ENCODE measurements at regions not wholly inside any gene's neighbourhood (a gene's known extent, or its start where the extent isn't known, plus 50 kb on each side); places are given as distances from the start of the nearest gene placed in this dataset.

GRCh38 chr5:98992552-98992951 is 63.7 kb upstream of the CHD1 start:
- H3K79me2 ChIP-seq (ENCODE audit: insufficient read depth, low read length), result no peaks in the 10 kb centered on the region
- Mint-ChIP-seq H3K27ac (no peak overlapping the region), H3K4me3 (no peak overlapping the region), H3K36me3 (no peaks in the 10 kb centered on the region), H3K27me3 (ENCODE audit: low read depth in 3 of 3) (peaks cover 0 to 2% (median 0%) of the 10 kb centered on the region in 3 donors), H3K9me3 (peaks cover 0 to 6% (median 0%) of the 10 kb centered on the region in 7 donors), H3K4me1 (peaks cover 18% of the 10 kb centered on the region)
- H2AFZ ChIP-seq (ENCODE audit: insufficient read depth, low read depth, low read length, poor library complexity, severe bottlenecking), result no peak overlapping the region
- H3K9me3 ChIP-seq (replicated peaks in 1 of 2; ENCODE audit: control insufficient read depth in 1 of 2, insufficient read depth in 1 of 2, low read length in 2 of 2), result no peaks in the 10 kb centered on the region
- DNase-seq, result no peak
- TF ChIP-seq, protein P1, sequence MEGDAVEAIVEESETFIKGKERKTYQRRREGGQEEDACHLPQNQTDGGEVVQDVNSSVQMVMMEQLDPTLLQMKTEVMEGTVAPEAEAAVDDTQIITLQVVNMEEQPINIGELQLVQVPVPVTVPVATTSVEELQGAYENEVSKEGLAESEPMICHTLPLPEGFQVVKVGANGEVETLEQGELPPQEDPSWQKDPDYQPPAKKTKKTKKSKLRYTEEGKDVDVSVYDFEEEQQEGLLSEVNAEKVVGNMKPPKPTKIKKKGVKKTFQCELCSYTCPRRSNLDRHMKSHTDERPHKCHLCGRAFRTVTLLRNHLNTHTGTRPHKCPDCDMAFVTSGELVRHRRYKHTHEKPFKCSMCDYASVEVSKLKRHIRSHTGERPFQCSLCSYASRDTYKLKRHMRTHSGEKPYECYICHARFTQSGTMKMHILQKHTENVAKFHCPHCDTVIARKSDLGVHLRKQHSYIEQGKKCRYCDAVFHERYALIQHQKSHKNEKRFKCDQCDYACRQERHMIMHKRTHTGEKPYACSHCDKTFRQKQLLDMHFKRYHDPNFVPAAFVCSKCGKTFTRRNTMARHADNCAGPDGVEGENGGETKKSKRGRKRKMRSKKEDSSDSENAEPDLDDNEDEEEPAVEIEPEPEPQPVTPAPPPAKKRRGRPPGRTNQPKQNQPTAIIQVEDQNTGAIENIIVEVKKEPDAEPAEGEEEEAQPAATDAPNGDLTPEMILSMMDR (IDR thresholded peaks at IDR 0.05), result no peak
- H3K4me3 ChIP-seq (replicated peaks in 1 of 3; ENCODE audit: low read depth in 2 of 3, low read length in 3 of 3), result no peak overlapping the region
- H3K27me3 ChIP-seq (ENCODE audit: control insufficient read depth in 2 of 2, insufficient read depth in 2 of 2, low read length in 2 of 2), result no peaks in the 10 kb centered on the region
- H3K4me1 ChIP-seq (ENCODE audit: control insufficient read depth in 1 of 2, insufficient read depth in 2 of 2, low read length in 2 of 2), result peaks cover 14 to 18% of the 10 kb centered on the region in 2 donors
- no peak overlapping the region for H3K4me2 ChIP-seq (replicated peaks; ENCODE audit: extremely low read depth, low read length, poor library complexity, severe bottlenecking)
- no peaks in the 10 kb centered on the region for H3K36me3 ChIP-seq (replicated peaks in 1 of 2; ENCODE audit: control insufficient read depth in 1 of 2, insufficient read depth in 2 of 2, low read length in 2 of 2)
- H3K27ac ChIP-seq (ENCODE audit: low read depth in 1 of 2, low read length in 2 of 2), result no peak overlapping the region
- H3K9ac ChIP-seq (ENCODE audit: insufficient read depth, low read length, poor library complexity, severe bottlenecking), result no peak overlapping the region
- intact Hi-C loops (cut with micrococcal nuclease), result loop anchor here in 1 of 2 donors (5.0 kb wide), 1 partner anchor 40 kb away; no protein-coding TSS in a partner anchor
- H4K20me1 ChIP-seq (ENCODE audit: insufficient read depth, low read length), result no peaks in the 10 kb centered on the region

- H3K4me2 ChIP-seq (replicated peaks; ENCODE audit: extremely low read depth, low read length, poor library complexity, severe bottlenecking), result peak overlapping the region; percentile 4
- H3K4me1 ChIP-seq (ENCODE audit: control insufficient read depth in 1 of 2, insufficient read depth in 2 of 2, low read length in 2 of 2), result peaks cover 22 to 35% of the 10 kb centered on the region in 2 donors
- no peak overlapping the region for H3K9ac ChIP-seq (ENCODE audit: insufficient read depth, low read length, poor library complexity, severe bottlenecking)
- no peaks in the 10 kb centered on the region for H4K20me1 ChIP-seq (ENCODE audit: insufficient read depth, low read length)
- H3K27me3 ChIP-seq (ENCODE audit: control insufficient read depth in 2 of 2, insufficient read depth in 2 of 2, low read length in 2 of 2), result no peaks in the 10 kb centered on the region
- Mint-ChIP-seq H3K27ac (peak overlapping the region; percentile 82 to 91 (median 89)), H3K9me3 (peaks cover 0 to 6% (median 0%) of the 10 kb centered on the region in 7 donors), H3K4me3 (no peak overlapping the region), H3K27me3 (ENCODE audit: low read depth in 3 of 3) (peaks cover 0 to 2% (median 0%) of the 10 kb centered on the region in 3 donors), H3K4me1 (peaks cover 36% of the 10 kb centered on the region), H3K36me3 (no peaks in the 10 kb centered on the region)
- H3K27ac ChIP-seq (ENCODE audit: low read depth in 1 of 2, low read length in 2 of 2), result peak overlapping the region; percentile 69 to 82
- intact Hi-C loops (cut with micrococcal nuclease), result loop anchor here in 1 of 2 donors (5.0 kb wide), 1 partner anchor 43 kb away; no protein-coding TSS in a partner anchor
- TF ChIP-seq, protein P1 (IDR thresholded peaks at IDR 0.05), result no peak
- no peaks in the 10 kb centered on the region for H3K36me3 ChIP-seq (replicated peaks in 1 of 2; ENCODE audit: control insufficient read depth in 1 of 2, insufficient read depth in 2 of 2, low read length in 2 of 2)
- no CpG with 5 or more reads among the region's 3 CpGs for WGBS (ENCODE audit: insufficient coverage)
- H3K79me2 ChIP-seq (ENCODE audit: insufficient read depth, low read length), result no peaks in the 10 kb centered on the region
- peak; percentile 79 to 90 (median 86) for DNase-seq
- H2AFZ ChIP-seq (ENCODE audit: insufficient read depth, low read depth, low read length, poor library complexity, severe bottlenecking), result no peak overlapping the region
- H3K9me3 ChIP-seq (replicated peaks in 1 of 2; ENCODE audit: control insufficient read depth in 1 of 2, insufficient read depth in 1 of 2, low read length in 2 of 2), result no peaks in the 10 kb centered on the region
- no peak overlapping the region for H3K4me3 ChIP-seq (replicated peaks in 1 of 3; ENCODE audit: low read depth in 2 of 3, low read length in 3 of 3)
Observed at GRCh38 chr5:98989727-98990126, 60.9 kb upstream of the CHD1 start.
